ENCODE measurements at regions not wholly inside any gene's neighbourhood (a gene's known extent, or its start where the extent isn't known, plus 50 kb on each side); places are given as distances from the start of the nearest gene placed in this dataset.

GRCh38 chr1:112040891-112041740, 51.6 kb upstream of the KCND3 start:
- Histone ChIP-seq H3K36me3 (ENCODE audit: control insufficient read depth, insufficient read depth, low read length, severe bottlenecking) (no peaks in the 10 kb centered on the region), H3K27me3 (replicated peaks; ENCODE audit: control insufficient read depth, insufficient read depth, low read length) (peaks cover 63% of the 10 kb centered on the region), H3K4me1 (ENCODE audit: control insufficient read depth, insufficient read depth, low read length) (no peaks in the 10 kb centered on the region), H3K9ac (ENCODE audit: low read length) (no peak overlapping the region), H3K9me3 (ENCODE audit: control insufficient read depth, low read length) (no peaks in the 10 kb centered on the region), H3K4me3 (ENCODE audit: low read length) (no peak overlapping the region)
- no peak for DNase-seq (ENCODE audit: low read depth)

DNA sequence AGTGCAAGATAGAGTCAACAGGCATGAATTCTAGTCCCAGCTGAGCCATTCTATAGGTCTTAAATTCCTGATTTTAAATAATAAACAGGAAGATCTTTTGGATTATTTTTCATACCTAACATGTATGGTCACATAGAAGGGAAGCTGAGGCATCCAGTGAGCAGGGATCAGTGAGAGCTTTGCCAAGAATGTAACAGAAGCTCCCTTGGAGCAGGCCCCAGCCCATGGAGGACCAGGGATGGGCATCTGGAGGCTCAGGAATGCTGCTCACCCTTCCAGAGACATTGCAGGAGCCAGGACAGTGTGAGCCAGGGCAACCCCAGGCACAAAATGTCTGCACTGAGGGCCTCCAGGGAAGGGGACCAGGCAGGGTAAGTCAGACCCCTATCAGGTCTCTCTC, 54.4 kb upstream of the KCND3 start:
- Histone ChIP-seq H3K9me3 (ENCODE audit: control insufficient read depth, low read length) (no peaks in the 10 kb centered on the region), H3K27me3 (replicated peaks; ENCODE audit: control insufficient read depth, insufficient read depth, low read length) (peaks cover 69% of the 10 kb centered on the region)

GRCh38 chr1:112044745-112045144, 55.3 kb upstream of the KCND3 start:
- H3K9ac ChIP-seq (ENCODE audit: low read length): no peak overlapping the region
- H3K27me3 ChIP-seq (replicated peaks; ENCODE audit: control insufficient read depth, insufficient read depth, low read length): peaks cover 63% of the 10 kb centered on the region
- no peaks in the 10 kb centered on the region for H3K36me3 ChIP-seq (ENCODE audit: control insufficient read depth, insufficient read depth, low read length, severe bottlenecking)
- H3K4me1 ChIP-seq (ENCODE audit: control insufficient read depth, insufficient read depth, low read length): no peaks in the 10 kb centered on the region
- H3K4me3 ChIP-seq (ENCODE audit: low read length): no peak overlapping the region
- no peaks in the 10 kb centered on the region for H3K9me3 ChIP-seq (ENCODE audit: control insufficient read depth, low read length)
- DNase-seq (ENCODE audit: low read depth): no peak

More for the DNA sequence above, 54.4 kb upstream of the KCND3 start:
- DNase-seq (ENCODE audit: low read depth): no peak
- H3K9ac ChIP-seq (ENCODE audit: low read length): no peak overlapping the region
- H3K4me1 ChIP-seq (ENCODE audit: control insufficient read depth, insufficient read depth, low read length): no peaks in the 10 kb centered on the region
- H3K4me3 ChIP-seq (ENCODE audit: low read length): no peak overlapping the region
- no peaks in the 10 kb centered on the region for H3K36me3 ChIP-seq (ENCODE audit: control insufficient read depth, insufficient read depth, low read length, severe bottlenecking)

- Histone ChIP-seq H3K36me3 (ENCODE audit: control insufficient read depth, insufficient read depth, low read length, severe bottlenecking) (no peaks in the 10 kb centered on the region), H3K4me3 (ENCODE audit: low read length) (no peak overlapping the region), H3K27me3 (replicated peaks; ENCODE audit: control insufficient read depth, insufficient read depth, low read length) (peaks cover 52% of the 10 kb centered on the region), H3K9ac (ENCODE audit: low read length) (no peak overlapping the region), H3K9me3 (ENCODE audit: control insufficient read depth, low read length) (no peaks in the 10 kb centered on the region), H3K4me1 (ENCODE audit: control insufficient read depth, insufficient read depth, low read length) (no peaks in the 10 kb centered on the region)
- no peak for DNase-seq (ENCODE audit: low read depth)
These were observed 57.2 kb upstream of the KCND3 start for GRCh38 chr1:112046630-112047029.

GRCh38 chr1:112048421-112048820, 59.0 kb upstream of the KCND3 start:
- DNase-seq (ENCODE audit: low read depth): no peak
- H3K9me3 ChIP-seq (ENCODE audit: control insufficient read depth, low read length): no peaks in the 10 kb centered on the region
- H3K36me3 ChIP-seq (ENCODE audit: control insufficient read depth, insufficient read depth, low read length, severe bottlenecking): no peaks in the 10 kb centered on the region
- no peaks in the 10 kb centered on the region for H3K4me1 ChIP-seq (ENCODE audit: control insufficient read depth, insufficient read depth, low read length)
- no peak overlapping the region for H3K4me3 ChIP-seq (ENCODE audit: low read length)
- H3K27me3 ChIP-seq (replicated peaks; ENCODE audit: control insufficient read depth, insufficient read depth, low read length): peaks cover 36% of the 10 kb centered on the region
- no peak overlapping the region for H3K9ac ChIP-seq (ENCODE audit: low read length)

DNA sequence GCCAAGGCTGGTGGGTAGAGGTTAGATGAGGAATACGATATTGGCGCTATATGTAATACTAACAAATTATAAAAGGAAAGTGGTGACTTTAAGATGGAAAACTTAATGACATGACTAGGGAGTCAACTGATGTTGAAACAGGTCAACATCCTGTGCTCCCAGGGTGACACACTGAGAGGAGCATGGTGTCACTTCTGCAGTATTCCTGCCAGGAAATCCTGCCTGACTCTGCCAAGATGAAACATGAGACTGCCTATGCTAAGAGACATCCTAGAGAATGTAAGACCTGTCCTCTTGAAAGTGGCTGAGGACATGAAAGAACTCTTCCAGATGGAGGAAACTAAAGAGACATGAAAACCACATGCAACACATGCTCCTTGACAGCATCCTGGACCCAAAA, 65.0 kb upstream of the KCND3 start:
- no peak overlapping the region for H3K9ac ChIP-seq (ENCODE audit: low read length)
- no peaks in the 10 kb centered on the region for H3K9me3 ChIP-seq (ENCODE audit: control insufficient read depth, low read length)
- H3K36me3 ChIP-seq (ENCODE audit: control insufficient read depth, insufficient read depth, low read length, severe bottlenecking): no peaks in the 10 kb centered on the region
- no peak overlapping the region for H3K4me3 ChIP-seq (ENCODE audit: low read length)
- peaks cover 22% of the 10 kb centered on the region for H3K27me3 ChIP-seq (replicated peaks; ENCODE audit: control insufficient read depth, insufficient read depth, low read length)
- H3K4me1 ChIP-seq (ENCODE audit: control insufficient read depth, insufficient read depth, low read length): no peaks in the 10 kb centered on the region
- no peak for DNase-seq (ENCODE audit: low read depth)

DNA sequence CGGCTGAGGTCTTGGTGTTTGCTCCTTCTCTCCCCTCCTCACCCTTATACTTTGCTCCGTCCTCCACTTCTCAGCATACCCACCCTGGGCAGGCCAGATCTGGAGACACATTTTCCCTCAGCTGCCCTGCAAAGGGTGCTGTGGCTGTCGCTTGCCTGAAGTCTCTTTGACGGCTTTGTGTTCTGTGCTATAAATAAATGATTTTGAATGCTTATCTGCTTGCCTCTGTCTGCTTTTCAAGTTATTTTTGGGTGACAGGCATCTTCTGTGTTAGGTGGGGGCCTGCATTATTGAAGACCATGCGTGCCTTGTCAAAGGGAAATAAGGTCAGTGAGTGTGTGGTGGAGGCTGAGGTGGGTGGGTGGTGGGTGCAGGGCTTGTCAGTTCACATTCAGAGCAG, 66.9 kb upstream of the KCND3 start:
- no peak overlapping the region for H3K4me3 ChIP-seq (ENCODE audit: low read length)
- H3K36me3 ChIP-seq (ENCODE audit: control insufficient read depth, insufficient read depth, low read length, severe bottlenecking): no peaks in the 10 kb centered on the region
- no peaks in the 10 kb centered on the region for H3K9me3 ChIP-seq (ENCODE audit: control insufficient read depth, low read length)
- H3K4me1 ChIP-seq (ENCODE audit: control insufficient read depth, insufficient read depth, low read length): no peaks in the 10 kb centered on the region
- H3K27me3 ChIP-seq (replicated peaks; ENCODE audit: control insufficient read depth, insufficient read depth, low read length): peaks cover 17% of the 10 kb centered on the region
- no peak for DNase-seq (ENCODE audit: low read depth)
- no peak overlapping the region for H3K9ac ChIP-seq (ENCODE audit: low read length)

- no peak overlapping the region for H3K4me3 ChIP-seq (ENCODE audit: low read length)
- no peak for DNase-seq (ENCODE audit: low read depth)
- H3K4me1 ChIP-seq (ENCODE audit: control insufficient read depth, insufficient read depth, low read length): no peaks in the 10 kb centered on the region
- peaks cover 17% of the 10 kb centered on the region for H3K27me3 ChIP-seq (replicated peaks; ENCODE audit: control insufficient read depth, insufficient read depth, low read length)
- no peaks in the 10 kb centered on the region for H3K36me3 ChIP-seq (ENCODE audit: control insufficient read depth, insufficient read depth, low read length, severe bottlenecking)
- no peak overlapping the region for H3K9ac ChIP-seq (ENCODE audit: low read length)
- H3K9me3 ChIP-seq (ENCODE audit: control insufficient read depth, low read length): no peaks in the 10 kb centered on the region
These were observed 68.3 kb upstream of the KCND3 start for GRCh38 chr1:112057736-112058135.

DNA sequence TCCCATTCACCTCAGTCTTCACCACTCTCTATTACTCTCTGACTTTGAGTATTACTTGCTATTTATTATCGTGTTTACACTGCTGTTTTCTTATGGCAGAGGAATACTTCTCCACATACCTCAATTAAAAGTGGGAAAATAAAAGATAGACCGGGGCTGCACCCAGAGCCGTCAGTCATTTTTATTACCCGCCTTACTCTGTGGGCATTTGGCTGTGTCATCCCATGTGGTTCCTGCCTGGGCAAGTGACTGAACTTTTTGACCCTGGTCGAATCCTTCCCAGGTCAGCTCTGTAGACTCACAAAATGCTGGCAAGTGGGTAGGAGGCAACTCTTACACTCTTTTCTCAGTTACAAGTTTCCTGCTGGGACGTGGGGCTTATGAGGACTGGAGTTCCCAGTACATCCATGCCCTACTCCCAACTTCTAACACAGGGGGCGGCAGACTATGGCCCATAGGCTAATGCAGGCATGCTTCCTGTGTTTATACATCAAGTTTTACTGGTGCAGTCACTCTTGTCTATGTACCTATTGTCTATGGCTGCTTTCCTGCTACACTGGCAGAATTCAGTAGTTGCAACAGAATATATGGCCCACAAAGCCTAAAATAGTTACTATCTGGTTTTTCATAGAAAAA, 69.5 kb upstream of the KCND3 start:
- H3K4me3 ChIP-seq (ENCODE audit: low read length): no peak overlapping the region
- no peak overlapping the region for H3K9ac ChIP-seq (ENCODE audit: low read length)
- H3K9me3 ChIP-seq (ENCODE audit: control insufficient read depth, low read length): no peaks in the 10 kb centered on the region
- peaks cover 21% of the 10 kb centered on the region for H3K27me3 ChIP-seq (replicated peaks; ENCODE audit: control insufficient read depth, insufficient read depth, low read length)
- H3K36me3 ChIP-seq (ENCODE audit: control insufficient read depth, insufficient read depth, low read length, severe bottlenecking): no peaks in the 10 kb centered on the region
- H3K4me1 ChIP-seq (ENCODE audit: control insufficient read depth, insufficient read depth, low read length): no peaks in the 10 kb centered on the region
- DNase-seq (ENCODE audit: low read depth): no peak

GRCh38 chr1:112059679-112060078, 70.2 kb upstream of the KCND3 start:
- Histone ChIP-seq H3K27me3 (replicated peaks; ENCODE audit: control insufficient read depth, insufficient read depth, low read length) (peaks cover 28% of the 10 kb centered on the region), H3K9ac (ENCODE audit: low read length) (no peak overlapping the region), H3K36me3 (ENCODE audit: control insufficient read depth, insufficient read depth, low read length, severe bottlenecking) (no peaks in the 10 kb centered on the region), H3K4me1 (ENCODE audit: control insufficient read depth, insufficient read depth, low read length) (no peaks in the 10 kb centered on the region), H3K4me3 (ENCODE audit: low read length) (no peak overlapping the region), H3K9me3 (ENCODE audit: control insufficient read depth, low read length) (no peaks in the 10 kb centered on the region)
- no peak for DNase-seq (ENCODE audit: low read depth)

DNA sequence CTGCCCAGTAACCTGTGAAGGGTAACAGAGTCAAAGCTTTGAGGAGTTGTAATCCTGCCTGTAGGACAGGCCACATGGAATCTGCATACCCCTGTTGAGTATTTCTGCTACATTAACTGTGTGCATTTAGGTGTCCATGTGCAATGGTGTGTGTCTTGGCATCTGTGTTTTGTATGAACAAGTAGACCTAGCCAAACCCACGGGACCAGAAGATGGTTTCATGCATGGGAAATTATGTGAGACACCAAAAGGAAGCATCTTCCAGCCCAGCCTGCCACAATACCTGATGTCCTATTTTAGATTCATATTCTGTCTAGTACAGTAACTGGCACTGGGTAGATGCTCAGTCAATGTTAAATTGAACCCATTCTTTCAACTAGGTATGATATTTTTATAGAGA, 70.8 kb upstream of the KCND3 start:
- H3K4me1 ChIP-seq (ENCODE audit: control insufficient read depth, insufficient read depth, low read length): no peaks in the 10 kb centered on the region
- H3K36me3 ChIP-seq (ENCODE audit: control insufficient read depth, insufficient read depth, low read length, severe bottlenecking): no peaks in the 10 kb centered on the region
- H3K27me3 ChIP-seq (replicated peaks; ENCODE audit: control insufficient read depth, insufficient read depth, low read length): peaks cover 32% of the 10 kb centered on the region
- H3K9me3 ChIP-seq (ENCODE audit: control insufficient read depth, low read length): no peaks in the 10 kb centered on the region
- H3K4me3 ChIP-seq (ENCODE audit: low read length): no peak overlapping the region
- no peak for DNase-seq (ENCODE audit: low read depth)
- no peak overlapping the region for H3K9ac ChIP-seq (ENCODE audit: low read length)

All from adipocyte (in vitro differentiated cells).